Suprapubic skin (tissue), 4 donors: ENCODE measurements at regions not wholly inside any gene's neighbourhood (a gene's known extent, or its start where the extent isn't known, plus 50 kb on each side); places are given as distances from the start of the nearest gene placed in this dataset.

Source experiments
- POLR2A ChIP-seq, 2 donors: fragments of 450-650 bp; IDR thresholded peaks; one replicate each; pipeline ENCODE4 v1.6.1; 2017; ENCODE audit warnings: antibody characterized with exemption in 2 of 2, mild to moderate bottlenecking in 2 of 2, moderate library complexity in 2 of 2
- POLR2AphosphoS5 ChIP-seq, 3 donors: sonication (generic); formaldehyde crosslinking; IDR thresholded peaks; one replicate each; pipeline ENCODE4 v1.6.1; 2017; ENCODE audit warnings: antibody characterized with exemption in 3 of 3
- TF ChIP-seq, protein P1 (sequence below), 2 donors: fragments of 200-600 bp in 1 of 2; fragments of 450-650 bp in 1 of 2; sonication (generic) in 1 of 2; IDR thresholded peaks; one replicate each; pipeline ENCODE4 v1.5.1; 2016 to 2019; ENCODE audit warnings: antibody characterized with exemption in 2 of 2, mild to moderate bottlenecking in 1 of 2, moderate library complexity in 1 of 2

DNA sequence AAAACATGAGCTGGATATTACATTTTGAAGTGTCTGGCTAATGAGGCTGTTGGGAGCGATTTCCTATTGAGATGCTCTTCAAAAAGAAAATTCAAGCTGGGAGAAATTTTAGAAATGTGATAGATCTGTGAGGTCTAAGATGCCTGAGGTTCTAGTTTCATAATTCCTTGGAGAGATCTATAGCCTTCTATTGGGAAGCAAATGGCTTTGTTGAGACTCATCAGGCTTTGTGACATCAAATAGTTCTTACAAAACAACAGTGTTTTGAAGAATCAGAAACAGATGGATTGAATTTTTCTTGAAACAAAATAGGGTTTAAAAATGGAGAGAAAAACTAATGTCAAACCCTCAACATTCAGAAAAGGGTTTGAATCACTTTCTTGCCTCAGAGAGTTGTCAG lies 292.9 kb downstream of the NNT start:
- TF ChIP-seq, protein P1, sequence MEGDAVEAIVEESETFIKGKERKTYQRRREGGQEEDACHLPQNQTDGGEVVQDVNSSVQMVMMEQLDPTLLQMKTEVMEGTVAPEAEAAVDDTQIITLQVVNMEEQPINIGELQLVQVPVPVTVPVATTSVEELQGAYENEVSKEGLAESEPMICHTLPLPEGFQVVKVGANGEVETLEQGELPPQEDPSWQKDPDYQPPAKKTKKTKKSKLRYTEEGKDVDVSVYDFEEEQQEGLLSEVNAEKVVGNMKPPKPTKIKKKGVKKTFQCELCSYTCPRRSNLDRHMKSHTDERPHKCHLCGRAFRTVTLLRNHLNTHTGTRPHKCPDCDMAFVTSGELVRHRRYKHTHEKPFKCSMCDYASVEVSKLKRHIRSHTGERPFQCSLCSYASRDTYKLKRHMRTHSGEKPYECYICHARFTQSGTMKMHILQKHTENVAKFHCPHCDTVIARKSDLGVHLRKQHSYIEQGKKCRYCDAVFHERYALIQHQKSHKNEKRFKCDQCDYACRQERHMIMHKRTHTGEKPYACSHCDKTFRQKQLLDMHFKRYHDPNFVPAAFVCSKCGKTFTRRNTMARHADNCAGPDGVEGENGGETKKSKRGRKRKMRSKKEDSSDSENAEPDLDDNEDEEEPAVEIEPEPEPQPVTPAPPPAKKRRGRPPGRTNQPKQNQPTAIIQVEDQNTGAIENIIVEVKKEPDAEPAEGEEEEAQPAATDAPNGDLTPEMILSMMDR (IDR thresholded peaks at IDR 0.05): no peak
- TF ChIP-seq POLR2AphosphoS5 (IDR thresholded peaks at IDR 0.05) (no peak), POLR2A (IDR thresholded peaks at IDR 0.05) (no peak)
